ENCODE measurements at regions not wholly inside any gene's neighbourhood (a gene's known extent, or its start where the extent isn't known, plus 50 kb on each side); places are given as distances from the start of the nearest gene placed in this dataset.

DNA sequence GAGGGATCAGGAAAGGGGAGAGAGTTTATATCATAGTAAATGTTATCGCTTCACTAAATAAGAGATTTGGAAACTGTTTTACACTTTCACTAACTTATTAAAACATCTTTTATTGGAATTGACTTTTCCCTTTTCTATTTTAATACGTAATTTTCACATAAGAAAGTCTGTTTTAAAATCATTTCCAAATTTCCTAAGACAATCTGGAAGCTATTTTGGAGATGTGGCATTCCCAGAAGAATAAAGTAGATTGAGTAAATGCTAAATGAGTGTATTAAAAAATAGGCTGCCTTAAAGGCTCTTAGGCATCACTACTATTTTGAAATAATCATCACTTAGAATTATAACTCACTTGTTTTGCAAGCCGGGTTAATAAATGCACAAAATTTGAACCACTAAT is 763.5 kb downstream of the EDEM1 start:
- no peaks in the 10 kb centered on the region for H3K27me3 ChIP-seq (ENCODE audit: low read depth)
- ATAC-seq: no peak
- no peak for DNase-seq

DNA sequence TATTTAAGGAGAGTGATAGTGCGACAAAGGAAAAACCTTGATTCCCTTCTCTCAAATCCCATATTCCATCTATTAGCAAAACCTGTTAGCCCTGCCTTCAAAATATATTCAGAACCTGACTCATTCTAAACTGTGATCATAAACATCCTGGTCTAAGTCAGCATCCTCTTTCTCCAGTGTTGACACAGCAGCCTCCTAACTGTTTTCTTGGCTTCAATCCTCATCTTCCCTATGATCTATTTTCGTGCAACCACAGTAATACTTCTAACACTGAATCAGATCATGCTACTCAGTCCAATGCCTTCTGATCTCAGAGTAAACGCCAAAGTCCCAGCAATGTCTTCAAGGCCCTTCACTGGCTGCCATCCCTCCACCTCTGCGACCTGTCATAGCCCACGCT is 785.1 kb downstream of the EDEM1 start:
- H3K4me3 ChIP-seq: no peak overlapping the region
- H3K27ac ChIP-seq: no peak overlapping the region
- DNase-seq (no peak), ATAC-seq (no peak)
- TF ChIP-seq, protein P1, sequence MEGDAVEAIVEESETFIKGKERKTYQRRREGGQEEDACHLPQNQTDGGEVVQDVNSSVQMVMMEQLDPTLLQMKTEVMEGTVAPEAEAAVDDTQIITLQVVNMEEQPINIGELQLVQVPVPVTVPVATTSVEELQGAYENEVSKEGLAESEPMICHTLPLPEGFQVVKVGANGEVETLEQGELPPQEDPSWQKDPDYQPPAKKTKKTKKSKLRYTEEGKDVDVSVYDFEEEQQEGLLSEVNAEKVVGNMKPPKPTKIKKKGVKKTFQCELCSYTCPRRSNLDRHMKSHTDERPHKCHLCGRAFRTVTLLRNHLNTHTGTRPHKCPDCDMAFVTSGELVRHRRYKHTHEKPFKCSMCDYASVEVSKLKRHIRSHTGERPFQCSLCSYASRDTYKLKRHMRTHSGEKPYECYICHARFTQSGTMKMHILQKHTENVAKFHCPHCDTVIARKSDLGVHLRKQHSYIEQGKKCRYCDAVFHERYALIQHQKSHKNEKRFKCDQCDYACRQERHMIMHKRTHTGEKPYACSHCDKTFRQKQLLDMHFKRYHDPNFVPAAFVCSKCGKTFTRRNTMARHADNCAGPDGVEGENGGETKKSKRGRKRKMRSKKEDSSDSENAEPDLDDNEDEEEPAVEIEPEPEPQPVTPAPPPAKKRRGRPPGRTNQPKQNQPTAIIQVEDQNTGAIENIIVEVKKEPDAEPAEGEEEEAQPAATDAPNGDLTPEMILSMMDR (IDR thresholded peaks at IDR 0.05): no peak
- no peaks in the 10 kb centered on the region for H3K9me3 ChIP-seq
- no peaks in the 10 kb centered on the region for H3K36me3 ChIP-seq
- intact Hi-C loops (cut with DNase I): no loop called here
- no peaks in the 10 kb centered on the region for H3K4me1 ChIP-seq
- no peaks in the 10 kb centered on the region for H3K27me3 ChIP-seq (ENCODE audit: low read depth)

More for the DNA sequence above, 763.5 kb downstream of the EDEM1 start:
- no peaks in the 10 kb centered on the region for H3K9me3 ChIP-seq
- H3K4me1 ChIP-seq: no peaks in the 10 kb centered on the region
- no peaks in the 10 kb centered on the region for H3K36me3 ChIP-seq
- no peak overlapping the region for H3K4me3 ChIP-seq
- H3K27ac ChIP-seq: no peak overlapping the region
- intact Hi-C loops (cut with DNase I): no loop called here
- TF ChIP-seq, protein P1 (IDR thresholded peaks at IDR 0.05): no peak

DNA sequence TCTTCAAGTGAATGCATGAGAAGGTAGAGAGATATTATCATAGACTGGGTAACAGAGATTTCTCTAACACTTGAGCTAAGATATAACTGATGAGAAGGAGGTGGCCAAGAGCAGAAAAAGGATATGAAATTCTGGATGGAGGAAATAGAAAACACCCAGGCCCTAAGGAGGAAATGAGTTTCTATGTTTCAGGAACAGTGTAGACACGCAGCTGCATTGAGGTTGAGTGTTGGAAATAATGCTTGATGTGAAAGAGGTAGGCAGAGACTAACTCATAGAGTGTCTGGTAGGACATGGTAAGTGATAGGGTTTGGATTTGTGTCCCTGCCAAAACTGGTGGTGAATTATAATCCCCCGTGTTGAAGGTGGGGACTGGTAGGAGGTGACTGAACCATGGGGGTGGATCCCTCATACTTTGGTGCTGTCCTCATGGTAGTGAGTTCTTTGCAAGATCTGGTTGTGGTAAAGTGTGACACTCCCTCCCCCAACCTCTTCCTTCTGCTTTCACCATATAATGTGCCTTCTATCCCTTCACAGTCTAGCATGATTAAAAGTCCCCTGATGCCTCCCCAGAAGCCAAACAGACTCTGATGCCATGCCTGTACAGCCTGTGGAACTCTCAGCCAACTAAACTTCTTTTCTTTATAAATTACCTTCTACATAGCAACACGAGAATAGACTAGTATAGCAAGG is 787.3 kb downstream of the EDEM1 start:
- no peaks in the 10 kb centered on the region for H3K9me3 ChIP-seq
- no peak overlapping the region for H3K27ac ChIP-seq
- TF ChIP-seq, protein P1 (IDR thresholded peaks at IDR 0.05): no peak
- intact Hi-C loops (cut with DNase I): no loop called here
- no peaks in the 10 kb centered on the region for H3K4me1 ChIP-seq
- no peak overlapping the region for H3K4me3 ChIP-seq
- ATAC-seq: no peak
- no peaks in the 10 kb centered on the region for H3K36me3 ChIP-seq
- DNase-seq: no peak
- H3K27me3 ChIP-seq (ENCODE audit: low read depth): no peaks in the 10 kb centered on the region

DNA sequence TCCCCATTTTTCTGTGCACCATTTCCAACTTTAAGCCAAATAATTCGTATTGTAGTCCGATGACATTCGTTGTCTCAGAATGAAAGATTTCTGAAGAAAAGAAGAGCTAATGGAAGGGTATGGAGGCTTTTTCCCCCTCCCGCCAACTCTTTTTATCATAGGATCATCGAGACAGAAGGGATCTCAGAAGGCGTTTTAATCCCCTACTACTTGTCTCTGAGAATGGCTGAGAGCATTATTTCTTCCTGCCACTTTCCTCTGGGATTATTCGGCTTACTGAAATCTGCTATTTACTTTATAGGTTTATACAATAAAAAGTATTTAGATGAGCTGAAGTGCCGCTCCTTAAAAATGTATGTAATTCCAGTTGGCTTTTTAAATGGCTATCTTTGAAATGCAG is 789.8 kb downstream of the EDEM1 start:
- Histone ChIP-seq H3K36me3 (no peaks in the 10 kb centered on the region), H3K27me3 (ENCODE audit: low read depth) (no peaks in the 10 kb centered on the region), H3K4me1 (no peaks in the 10 kb centered on the region), H3K27ac (no peak overlapping the region), H3K9me3 (no peaks in the 10 kb centered on the region), H3K4me3 (no peak overlapping the region)
- ATAC-seq (no peak), DNase-seq (no peak)
- TF ChIP-seq, protein P1 (IDR thresholded peaks at IDR 0.05): no peak
- intact Hi-C loops (cut with DNase I): no loop called here

DNA sequence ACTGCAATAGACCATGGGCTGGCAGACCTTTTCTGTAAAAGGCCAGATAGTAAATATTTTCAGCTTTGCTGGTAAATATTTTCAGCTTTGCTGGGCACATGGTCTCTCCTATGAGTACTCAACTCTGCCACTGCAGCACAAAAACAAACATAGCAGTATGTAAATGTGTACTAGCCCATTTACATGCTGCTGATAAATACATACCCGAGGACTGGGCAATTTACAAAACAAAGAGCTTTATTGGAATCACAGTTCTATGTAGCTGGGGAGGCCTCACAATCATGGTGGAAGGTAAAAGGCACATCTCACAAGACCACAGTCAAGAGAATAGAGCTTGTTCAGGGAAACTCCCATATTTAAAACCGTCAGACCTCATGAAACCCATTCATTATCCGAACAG is 793.0 kb downstream of the EDEM1 start:
- H3K4me3 ChIP-seq: no peak overlapping the region
- H3K4me1 ChIP-seq: no peaks in the 10 kb centered on the region
- no peaks in the 10 kb centered on the region for H3K36me3 ChIP-seq
- H3K27me3 ChIP-seq (ENCODE audit: low read depth): no peaks in the 10 kb centered on the region
- no peak overlapping the region for H3K27ac ChIP-seq
- DNase-seq (no peak), ATAC-seq (no peak)
- TF ChIP-seq, protein P1 (IDR thresholded peaks at IDR 0.05): no peak
- intact Hi-C loops (cut with DNase I): no loop called here
- H3K9me3 ChIP-seq: no peaks in the 10 kb centered on the region
